A673 (cell line): ENCODE measurements at regions not wholly inside any gene's neighbourhood (a gene's known extent, or its start where the extent isn't known, plus 50 kb on each side); places are given as distances from the start of the nearest gene placed in this dataset.

Experiments
- BruUV-seq: library from RNA; stranded (reverse); fragments of 400-500 nt; replicated peaks from 2 replicates; lab custom pipeline; 2021; lab: Mats Ljungman, UMichigan
- CTCF ChIA-PET: fragments of 300-600 bp; sonication (Branson Sonifier 250); formaldehyde crosslinking; loops from one replicate; lab custom pipeline; 2022; ENCODE audit warnings: antibody characterized with exemption; lab: Charles Lee
- POLR2A ChIA-PET: fragments of 300-600 bp; sonication (Branson Sonifier 250); formaldehyde crosslinking; loops from one replicate; lab custom pipeline; 2022; ENCODE audit warnings: antibody characterized with exemption; ENCODE audit not compliant: low non-redundant PET; lab: Charles Lee
- DNase-seq: peaks from one replicate; pipeline ENCODE4 v3.0.0-alpha.2; 2015; ENCODE audit warnings: low spot score
- H3K27ac ChIP-seq: fragments of 200-600 bp; sonication (generic); 2 replicates; pipeline ENCODE4 v1.5.1; 2016; ENCODE audit warnings: mixed run types, low read depth, mild to moderate bottlenecking, mixed read lengths, antibody characterized with exemption, low read length; ENCODE audit not compliant: poor library complexity, severe bottlenecking
- H3K27me3 ChIP-seq: fragments of 200-600 bp; sonication (generic); replicated peaks from 2 replicates; pipeline ENCODE4 v1.6.1; 2017; ENCODE audit warnings: mixed run types, low read depth, mild to moderate bottlenecking, mixed read lengths, antibody characterized with exemption, low read length; ENCODE audit not compliant: insufficient read depth, poor library complexity
- H3K36me3 ChIP-seq: fragments of 200-600 bp; sonication (generic); 2 replicates; pipeline ENCODE4 v1.6.1; 2016; ENCODE audit warnings: mixed run types, mild to moderate bottlenecking, mixed read lengths, antibody characterized with exemption, low read length; ENCODE audit not compliant: insufficient read depth, poor library complexity, severe bottlenecking
- H3K4me1 ChIP-seq: fragments of 200-600 bp; sonication (generic); 2 replicates; pipeline ENCODE4 v1.6.1; 2017; ENCODE audit warnings: mixed run types, mild to moderate bottlenecking, mixed read lengths, antibody characterized with exemption, low read length; ENCODE audit not compliant: insufficient read depth, poor library complexity, severe bottlenecking
- H3K4me3 ChIP-seq: fragments of 200-600 bp; sonication (generic); 2 replicates; pipeline ENCODE4 v1.5.1; 2016; ENCODE audit warnings: low read depth, mixed run types, mild to moderate bottlenecking, mixed read lengths, low read length; ENCODE audit not compliant: poor library complexity, severe bottlenecking
- H3K9me3 ChIP-seq: fragments of 200-600 bp; sonication (generic); 2 replicates; pipeline ENCODE4 v1.6.1; 2016; ENCODE audit warnings: mixed run types, low read depth, mild to moderate bottlenecking, mixed read lengths, antibody characterized with exemption, low read length; ENCODE audit not compliant: poor library complexity, severe bottlenecking
- EZH2 ChIP-seq: fragments of 200-600 bp; sonication (generic); IDR thresholded peaks from 2 replicates; pipeline ENCODE4 v1.6.1; 2017; ENCODE audit warnings: borderline replicate concordance, low read depth, mild to moderate bottlenecking, mixed read lengths, antibody characterized with exemption, low read length; ENCODE audit not compliant: poor library complexity, severe bottlenecking
- intact Hi-C: fragments of 100-400 bp; cut with micrococcal nuclease; formaldehyde crosslinking; loops from one replicate; pipeline ENCODE4 v1.10.0; 2022; ENCODE audit not compliant: unreplicated experiment
- TF ChIP-seq, protein P1 (sequence below): fragments of 300-800, 200-600 bp; sonication (generic); conservative IDR thresholded peaks from 2 replicates; pipeline ENCODE4 v1.5.1; 2017; ENCODE audit warnings: low read depth, mild to moderate bottlenecking, antibody characterized with exemption, low read length, moderate library complexity, mixed read lengths

DNA sequence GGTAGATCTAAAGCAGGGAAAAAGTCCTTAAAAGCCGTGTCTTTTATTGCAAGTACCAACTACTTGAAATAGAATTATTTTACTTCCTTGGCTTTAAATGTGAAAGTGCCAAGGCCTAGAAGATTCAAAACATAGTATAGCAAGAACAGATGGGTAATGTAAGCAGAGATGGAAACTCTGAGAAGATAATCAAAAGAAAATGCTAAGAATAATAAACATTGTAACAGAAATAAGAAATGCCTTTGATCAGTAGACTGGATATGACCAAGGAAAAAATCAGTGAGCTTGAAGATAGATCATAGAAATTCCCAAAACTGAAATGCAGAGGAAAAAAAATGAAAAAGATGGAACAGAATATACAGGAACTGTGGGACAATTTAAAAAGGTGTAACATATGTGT lies 113.1 kb downstream of the BLID start:
- TF ChIP-seq, protein P1, sequence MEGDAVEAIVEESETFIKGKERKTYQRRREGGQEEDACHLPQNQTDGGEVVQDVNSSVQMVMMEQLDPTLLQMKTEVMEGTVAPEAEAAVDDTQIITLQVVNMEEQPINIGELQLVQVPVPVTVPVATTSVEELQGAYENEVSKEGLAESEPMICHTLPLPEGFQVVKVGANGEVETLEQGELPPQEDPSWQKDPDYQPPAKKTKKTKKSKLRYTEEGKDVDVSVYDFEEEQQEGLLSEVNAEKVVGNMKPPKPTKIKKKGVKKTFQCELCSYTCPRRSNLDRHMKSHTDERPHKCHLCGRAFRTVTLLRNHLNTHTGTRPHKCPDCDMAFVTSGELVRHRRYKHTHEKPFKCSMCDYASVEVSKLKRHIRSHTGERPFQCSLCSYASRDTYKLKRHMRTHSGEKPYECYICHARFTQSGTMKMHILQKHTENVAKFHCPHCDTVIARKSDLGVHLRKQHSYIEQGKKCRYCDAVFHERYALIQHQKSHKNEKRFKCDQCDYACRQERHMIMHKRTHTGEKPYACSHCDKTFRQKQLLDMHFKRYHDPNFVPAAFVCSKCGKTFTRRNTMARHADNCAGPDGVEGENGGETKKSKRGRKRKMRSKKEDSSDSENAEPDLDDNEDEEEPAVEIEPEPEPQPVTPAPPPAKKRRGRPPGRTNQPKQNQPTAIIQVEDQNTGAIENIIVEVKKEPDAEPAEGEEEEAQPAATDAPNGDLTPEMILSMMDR: no peak
- no peak for TF ChIP-seq EZH2
- Histone ChIP-seq H3K4me1 (no peaks in the 10 kb centered on the region), H3K4me3 (no peak overlapping the region), H3K9me3 (no peaks in the 10 kb centered on the region), H3K27ac (no peak overlapping the region), H3K36me3 (no peaks in the 10 kb centered on the region), H3K27me3 (no peaks in the 10 kb centered on the region)
- no peak for DNase-seq
- BruUV-seq: no TSS peak
- ChIA-PET CTCF (no interaction called here), POLR2A (no interaction called here)
- intact Hi-C loops: no loop called here

DNA sequence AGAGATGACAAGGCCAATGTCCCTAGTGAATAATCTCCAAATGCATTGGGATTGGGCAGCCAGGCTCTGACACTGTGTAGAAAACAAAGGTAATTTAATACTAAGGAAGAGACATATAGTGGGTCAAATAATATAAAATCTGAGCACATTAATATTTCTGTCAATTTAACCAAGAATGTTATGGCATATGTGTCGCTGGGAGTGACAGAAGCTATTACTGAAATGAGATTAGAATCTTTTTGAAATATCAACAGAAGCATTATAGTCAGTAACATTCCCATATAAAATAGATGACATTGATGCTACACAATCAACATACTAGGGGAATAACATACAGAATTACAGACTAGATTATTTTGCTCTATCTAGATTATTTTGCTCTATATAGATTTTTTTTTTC lies 114.0 kb downstream of the BLID start:
- CTCF ChIA-PET: no interaction called here
- no peaks in the 10 kb centered on the region for H3K36me3 ChIP-seq
- intact Hi-C loops: no loop called here
- BruUV-seq: no TSS peak
- H3K4me3 ChIP-seq: no peak overlapping the region
- POLR2A ChIA-PET: no interaction called here
- TF ChIP-seq, protein P1: no peak
- TF ChIP-seq EZH2: no peak
- no peaks in the 10 kb centered on the region for H3K4me1 ChIP-seq
- no peak for DNase-seq
- H3K27me3 ChIP-seq: no peaks in the 10 kb centered on the region
- H3K27ac ChIP-seq: no peak overlapping the region
- H3K9me3 ChIP-seq: no peaks in the 10 kb centered on the region

DNA sequence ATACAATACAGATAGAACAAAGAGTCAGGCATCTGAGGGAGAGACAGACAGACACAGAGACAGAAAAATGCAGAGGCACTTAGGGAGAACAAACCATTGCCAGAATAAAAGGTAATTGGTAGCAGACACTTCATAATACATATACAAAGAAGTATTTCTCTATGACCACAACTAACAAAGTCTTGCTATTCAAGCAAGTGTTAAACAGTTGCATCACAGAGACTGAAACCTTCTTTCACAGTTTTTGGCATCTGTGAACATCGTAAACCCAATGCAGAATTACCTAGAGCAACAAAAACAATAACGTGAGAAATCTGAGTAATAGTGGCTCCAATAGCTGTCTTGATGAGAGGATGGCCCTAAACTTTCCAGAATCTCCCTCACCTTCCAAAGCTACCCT lies 116.4 kb downstream of the BLID start:
- CTCF ChIA-PET: no interaction called here
- POLR2A ChIA-PET: no interaction called here
- H3K36me3 ChIP-seq: no peaks in the 10 kb centered on the region
- H3K4me3 ChIP-seq: no peak overlapping the region
- no peak for DNase-seq
- BruUV-seq: no TSS peak
- H3K4me1 ChIP-seq: no peaks in the 10 kb centered on the region
- intact Hi-C loops: no loop called here
- TF ChIP-seq, protein P1: no peak
- no peak for TF ChIP-seq EZH2
- H3K9me3 ChIP-seq: no peaks in the 10 kb centered on the region
- H3K27ac ChIP-seq: no peak overlapping the region
- no peaks in the 10 kb centered on the region for H3K27me3 ChIP-seq
